Testis (tissue), 2 donors: ENCODE measurements at regions not wholly inside any gene's neighbourhood (a gene's known extent, or its start where the extent isn't known, plus 50 kb on each side); places are given as distances from the start of the nearest gene placed in this dataset.

Source experiments
- DNase-seq: peaks from one replicate; pipeline ENCODE4 v3.0.0-alpha.2; 2019
- H3K27ac ChIP-seq, 2 donors: fragments of 200-600 bp; sonication (generic); one replicate each; pipeline ENCODE4 v1.5.1; 2019
- H3K27me3 ChIP-seq: fragments of 200-600 bp; sonication (generic); one replicate; pipeline ENCODE4 v1.5.1; 2019
- H3K36me3 ChIP-seq: fragments of 200-600 bp; sonication (generic); one replicate; pipeline ENCODE4 v1.5.1; 2017; ENCODE audit warnings: low read depth; ENCODE audit errors: missing control alignments
- H3K4me1 ChIP-seq: fragments of 200-600 bp; sonication (generic); one replicate; pipeline ENCODE4 v1.5.1; 2019
- H3K4me3 ChIP-seq, 2 donors: fragments of 200-600 bp; sonication (generic); one replicate each; pipeline ENCODE4 v1.5.1; 2017 to 2019
- H3K9me3 ChIP-seq: fragments of 200-600 bp; sonication (generic); one replicate; pipeline ENCODE4 v1.5.1; 2017
- CTCF ChIP-seq, 3 experiments: fragments of 450-650 bp in 2 of 3; fragments of 200-600 bp in 1 of 3; sonication (generic) in 1 of 3; IDR thresholded peaks; one replicate each; pipeline ENCODE4 v1.5.1; 2016 to 2019; ENCODE audit warnings: antibody characterized with exemption in 3 of 3, mild to moderate bottlenecking in 2 of 3, moderate library complexity in 1 of 3
- POLR2A ChIP-seq: fragments of 450-650 bp; IDR thresholded peaks from one replicate; pipeline ENCODE4 v1.6.1; 2017; ENCODE audit warnings: antibody characterized with exemption, mild to moderate bottlenecking, moderate library complexity
- WGBS, 2 donors: methylation state at CpG; one replicate each; pipeline ENCODE4 v1.1.5; 2018; 5-methylcytosine and 5-hydroxymethylcytosine counted together
- intact Hi-C: fragments of 100-400 bp; cut with DNase I; formaldehyde crosslinking; loops from one replicate; pipeline ENCODE4 v1.15.1; 2023; ENCODE audit warnings: low total_unique reads

- H3K4me1 ChIP-seq = no peaks in the 10 kb centered on the region
- no peak for DNase-seq
- no peak overlapping the region for H3K27ac ChIP-seq
- WGBS, 2 donors = 75 to 78% methylated on average over 4 of the region's 4 CpGs
- intact Hi-C loops = no loop called here
- no peaks in the 10 kb centered on the region for H3K27me3 ChIP-seq
- TF ChIP-seq POLR2A = no peak
- TF ChIP-seq CTCF (IDR thresholded peaks at IDR 0.05) = no peak
- H3K9me3 ChIP-seq = no peaks in the 10 kb centered on the region
- no peak overlapping the region for H3K4me3 ChIP-seq
- H3K36me3 ChIP-seq = no peaks in the 10 kb centered on the region
These were observed 932.2 kb downstream of the TBC1D22A start for GRCh38 chr22:47694536-47695130.

GRCh38 chr22:47693606-47694005 lies 931.2 kb downstream of the TBC1D22A start:
- TF ChIP-seq CTCF (IDR thresholded peaks at IDR 0.05) (no peak), POLR2A (no peak)

GRCh38 chr22:47692811-47693210 lies 930.4 kb downstream of the TBC1D22A start:
- intact Hi-C loops = no loop called here

More at GRCh38 chr22:47693606-47694005, 931.2 kb downstream of the TBC1D22A start:
- intact Hi-C loops = no loop called here
- Histone ChIP-seq H3K27ac (no peak overlapping the region), H3K27me3 (no peaks in the 10 kb centered on the region), H3K4me1 (no peaks in the 10 kb centered on the region), H3K36me3 (no peaks in the 10 kb centered on the region), H3K9me3 (no peaks in the 10 kb centered on the region), H3K4me3 (no peak overlapping the region)
- 85 to 100% methylated on average over 1 to 6 of the region's 6 CpGs for WGBS, 2 donors
- no peak for DNase-seq

GRCh38 chr22:47691152-47691895 lies 928.9 kb downstream of the TBC1D22A start:
- no peaks in the 10 kb centered on the region for H3K9me3 ChIP-seq
- DNase-seq = no peak
- no peaks in the 10 kb centered on the region for H3K36me3 ChIP-seq
- TF ChIP-seq POLR2A = no peak
- no peak for TF ChIP-seq CTCF (IDR thresholded peaks at IDR 0.05)
- 92 to 96% methylated on average over 10 of the region's 10 CpGs for WGBS, 2 donors
- H3K4me1 ChIP-seq = no peaks in the 10 kb centered on the region
- H3K27ac ChIP-seq = no peak overlapping the region
- intact Hi-C loops = no loop called here
- H3K27me3 ChIP-seq = no peaks in the 10 kb centered on the region
- H3K4me3 ChIP-seq = no peak overlapping the region

More at GRCh38 chr22:47692811-47693210, 930.4 kb downstream of the TBC1D22A start:
- Histone ChIP-seq H3K4me1 (no peaks in the 10 kb centered on the region), H3K27me3 (no peaks in the 10 kb centered on the region), H3K4me3 (no peak overlapping the region), H3K36me3 (no peaks in the 10 kb centered on the region), H3K9me3 (no peaks in the 10 kb centered on the region), H3K27ac (no peak overlapping the region)
- DNase-seq = no peak
- WGBS, 2 donors = 87 to 88% methylated on average over 12 of the region's 12 CpGs
- TF ChIP-seq POLR2A = no peak
- no peak for TF ChIP-seq CTCF (IDR thresholded peaks at IDR 0.05)

- no peak for TF ChIP-seq POLR2A
- TF ChIP-seq CTCF (IDR thresholded peaks at IDR 0.05) = no peak
- no peak for DNase-seq
- 92 to 94% methylated on average over 2 to 4 of the region's 4 CpGs for WGBS, 2 donors
- intact Hi-C loops = no loop called here
- Histone ChIP-seq H3K27ac (no peak overlapping the region), H3K36me3 (no peaks in the 10 kb centered on the region), H3K4me3 (no peak overlapping the region), H3K4me1 (no peaks in the 10 kb centered on the region), H3K27me3 (no peaks in the 10 kb centered on the region), H3K9me3 (no peaks in the 10 kb centered on the region)
These were observed 928.1 kb downstream of the TBC1D22A start for GRCh38 chr22:47690586-47690985.
